H1 (cell line): ENCODE measurements at regions not wholly inside any gene's neighbourhood (a gene's known extent, or its start where the extent isn't known, plus 50 kb on each side); places are given as distances from the start of the nearest gene placed in this dataset.

Experiments
- CTCF ChIA-PET: fragments of 300-600 bp; sonication (Branson Sonifier 250); formaldehyde crosslinking; loops from one replicate; lab custom pipeline; 2021; ENCODE audit not compliant: partially characterized antibody; lab: Charles Lee
- POLR2A ChIA-PET: fragments of 300-600 bp; sonication (Branson Sonifier 250); formaldehyde crosslinking; loops from one replicate; lab custom pipeline; 2021; ENCODE audit warnings: inconsistent platforms; ENCODE audit not compliant: partially characterized antibody; lab: Charles Lee
- DNase-seq, 2 experiments: peaks; one replicate each; pipeline versions ENCODE4 v3.0.0 to v3.0.0-alpha.2; 2010 to 2022; ENCODE audit warnings: low spot score in 2 of 2, low read depth in 1 of 2, mixed read lengths in 1 of 2
- FAIRE-seq: peaks from 2 replicates; lab custom pipeline; 2011; peaks lifted over from hg19 to GRCh38; lab: Jason Lieb, UNC
- H2AFZ ChIP-seq: 2 replicates; pipeline ENCODE4 v1.8.1; 2012; ENCODE audit warnings: low read length, inconsistent platforms
- H2AK5ac ChIP-seq: 2 replicates; pipeline ENCODE4 v1.6.1; 2013; ENCODE audit warnings: low read depth, low read length
- H2BK120ac ChIP-seq: replicated peaks from 2 replicates; pipeline ENCODE3; 2013; ENCODE audit warnings: low read depth, low read length, inconsistent platforms
- H2BK12ac ChIP-seq: 2 replicates; pipeline ENCODE4 v1.6.1; 2013; ENCODE audit warnings: low read depth, low read length
- H2BK15ac ChIP-seq: 2 replicates; pipeline ENCODE4 v1.6.1; 2013; ENCODE audit warnings: low read length
- H2BK20ac ChIP-seq: 2 replicates; pipeline ENCODE4 v1.6.1; 2013; ENCODE audit warnings: low read length
- H2BK5ac ChIP-seq: 2 replicates; pipeline ENCODE4 v1.6.1; 2013; ENCODE audit warnings: low read depth, low read length
- H3K14ac ChIP-seq: 2 replicates; pipeline ENCODE4 v1.6.1; 2013; ENCODE audit warnings: inconsistent platforms; ENCODE audit not compliant: insufficient read length
- H3K18ac ChIP-seq: 2 replicates; pipeline ENCODE4 v1.6.1; 2013; ENCODE audit warnings: low read length; ENCODE audit errors: extremely low read depth
- H3K23ac ChIP-seq: 2 replicates; pipeline ENCODE4 v1.6.1; 2013; ENCODE audit warnings: inconsistent platforms; ENCODE audit not compliant: insufficient read length
- H3K23me2 ChIP-seq: 2 replicates; pipeline ENCODE4 v1.6.1; 2013; ENCODE audit warnings: low read depth, low read length
- H3K27ac ChIP-seq: 2 replicates; pipeline ENCODE4 v1.6.1; 2011; ENCODE audit warnings: low read depth, low read length, inconsistent platforms
- H3K27me3 ChIP-seq, 4 experiments: replicated peaks in 1 of 4; 1 replicate in 1 of 4; 2 replicates in 3 of 4; pipeline versions ENCODE4 v1.6.1 to v1.8.1; 2011 to 2013; ENCODE audit warnings: low read length in 3 of 4, mild to moderate bottlenecking in 3 of 4, inconsistent platforms in 2 of 4, mixed read lengths in 2 of 4, moderate library complexity in 1 of 4; ENCODE audit not compliant: control insufficient read depth in 3 of 4, insufficient read depth in 3 of 4; ENCODE audit errors: extremely low read depth in 1 of 4
- H3K36me3 ChIP-seq, 4 experiments: 2 replicates each; pipeline versions ENCODE4 v1.6.1 to v1.8.1; 2011 to 2013; ENCODE audit warnings: mild to moderate bottlenecking in 4 of 4, low read length in 3 of 4, moderate library complexity in 2 of 4, control low read depth in 1 of 4, inconsistent platforms in 1 of 4; ENCODE audit not compliant: insufficient read depth in 4 of 4, control insufficient read depth in 2 of 4
- H3K4ac ChIP-seq: replicated peaks from 2 replicates; pipeline ENCODE3; 2013; ENCODE audit warnings: low read length, low read depth, mixed read lengths, inconsistent platforms; ENCODE audit not compliant: insufficient read length
- H3K4me1 ChIP-seq, 4 experiments: replicated peaks in 1 of 4; 1 replicate in 1 of 4; 2 replicates in 3 of 4; pipeline versions ENCODE4 v1.6.1 to v1.8.1; 2011 to 2013; ENCODE audit warnings: low read length in 3 of 4, inconsistent platforms in 2 of 4, mixed read lengths in 1 of 4; ENCODE audit not compliant: insufficient read depth in 4 of 4, control insufficient read depth in 3 of 4
- H3K4me2 ChIP-seq, 2 experiments: 2 replicates each; pipeline versions ENCODE4 v1.6.1 to v1.8.1; 2011 to 2013; ENCODE audit warnings: low read depth in 2 of 2, low read length in 2 of 2, control low read depth in 1 of 2, inconsistent platforms in 1 of 2, mild to moderate bottlenecking in 1 of 2; ENCODE audit not compliant: insufficient read depth in 1 of 2
- H3K4me3 ChIP-seq, 4 experiments: fragments of 200-600, 300-600 bp in 1 of 4; sonication (generic), shearing (Covaris generic), sonication (Bioruptor Twin) in 1 of 4; 2 replicates each; pipeline versions ENCODE4 v1.5.1 to v1.8.1; 2011 to 2016; ENCODE audit warnings: low read length in 4 of 4, low read depth in 3 of 4, control low read depth in 2 of 4, inconsistent platforms in 2 of 4, mild to moderate bottlenecking in 2 of 4, mixed read lengths in 1 of 4, moderate library complexity in 1 of 4; ENCODE audit not compliant: insufficient read depth in 2 of 4; ENCODE audit errors: extremely low read depth in 1 of 4
- H3K56ac ChIP-seq: replicated peaks from 2 replicates; pipeline ENCODE3; 2013; ENCODE audit warnings: low read depth, mild to moderate bottlenecking, mixed read lengths, low read length, inconsistent platforms; ENCODE audit not compliant: insufficient read length
- H3K79me1 ChIP-seq: 2 replicates; pipeline ENCODE4 v1.6.1; 2013; ENCODE audit warnings: low read depth, low read length, control low read depth
- H3K79me2 ChIP-seq, 2 experiments: 2 replicates each; pipeline versions ENCODE4 v1.6.1 to v1.8.1; 2012 to 2013; ENCODE audit warnings: low read length in 2 of 2, mild to moderate bottlenecking in 2 of 2, inconsistent platforms in 1 of 2; ENCODE audit not compliant: insufficient read depth in 2 of 2, control insufficient read depth in 1 of 2
- H3K9ac ChIP-seq, 4 experiments: replicated peaks in 1 of 4; 1 replicate in 1 of 4; 2 replicates in 3 of 4; pipeline versions ENCODE4 v1.6.1 to v1.8.1; 2011 to 2013; ENCODE audit warnings: low read depth in 3 of 4, low read length in 3 of 4, control low read depth in 2 of 4, mild to moderate bottlenecking in 2 of 4, moderate library complexity in 2 of 4, inconsistent platforms in 1 of 4; ENCODE audit errors: extremely low read depth in 1 of 4
- H3K9me3 ChIP-seq, 2 experiments: 2 replicates each; pipeline versions ENCODE4 v1.6.1 to v1.8.1; 2012 to 2013; ENCODE audit warnings: mild to moderate bottlenecking in 2 of 2, moderate library complexity in 2 of 2, control low read depth in 1 of 2, inconsistent platforms in 1 of 2, low read depth in 1 of 2, low read length in 1 of 2, mixed read lengths in 1 of 2; ENCODE audit not compliant: insufficient read depth in 2 of 2
- H4K20me1 ChIP-seq, 2 experiments: replicated peaks in 1 of 2; 2 replicates each; pipeline versions ENCODE3 to v1.8.1; 2011 to 2013; ENCODE audit warnings: inconsistent platforms in 2 of 2, low read length in 2 of 2, mild to moderate bottlenecking in 1 of 2; ENCODE audit not compliant: insufficient read depth in 2 of 2, control insufficient read depth in 1 of 2
- H4K5ac ChIP-seq: 2 replicates; pipeline ENCODE4 v1.6.1; 2013; ENCODE audit warnings: low read length, low read depth, mixed read lengths, inconsistent platforms; ENCODE audit not compliant: insufficient read length
- H4K8ac ChIP-seq: 2 replicates; pipeline ENCODE4 v1.8.0; 2013; ENCODE audit warnings: mild to moderate bottlenecking, moderate library complexity, low read length, inconsistent platforms; ENCODE audit not compliant: insufficient read depth; ENCODE audit errors: extremely low read depth
- H4K91ac ChIP-seq: replicated peaks from 2 replicates; pipeline ENCODE3; 2013; ENCODE audit warnings: low read length, mixed read lengths, inconsistent platforms; ENCODE audit not compliant: insufficient read length
- ASH2L ChIP-seq: fragments of 200-600, 300-600 bp; sonication (generic); IDR thresholded peaks from one replicate; pipeline ENCODE4 v1.7.1; 2017; ENCODE audit warnings: low read length
- CEBPB ChIP-seq: IDR thresholded peaks from 2 replicates; pipeline ENCODE4 v1.6.1; 2012; ENCODE audit warnings: low read depth, low read length
- CHD1 ChIP-seq: IDR thresholded peaks from 2 replicates; pipeline ENCODE4 v1.6.1; 2012; ENCODE audit warnings: low read depth, low read length, improper control_type of control experiment
- HDAC2 ChIP-seq, 2 experiments: fragments of 300-600 bp in 1 of 2; sonication (generic) in 1 of 2; IDR thresholded peaks; 2 replicates each; pipeline ENCODE4 v1.6.1; 2011 to 2012; ENCODE audit warnings: low read depth in 2 of 2, low read length in 2 of 2, mild to moderate bottlenecking in 2 of 2, moderate library complexity in 2 of 2, borderline replicate concordance in 1 of 2, inconsistent platforms in 1 of 2
- JUND ChIP-seq: IDR thresholded peaks from 2 replicates; pipeline ENCODE4 v1.6.1; 2011; ENCODE audit warnings: mild to moderate bottlenecking, improper control_type of control experiment, low read length
- KDM5A ChIP-seq: fragments of 200-600 bp; IDR thresholded peaks from 2 replicates; pipeline ENCODE4 v1.7.1; 2012; ENCODE audit warnings: mild to moderate bottlenecking, low read length, inconsistent platforms, mixed read lengths
- NRF1 ChIP-seq: IDR thresholded peaks from 2 replicates; pipeline ENCODE4 v1.6.1; 2011; ENCODE audit warnings: mild to moderate bottlenecking, low read depth, low read length, improper control_type of control experiment
- POLR2A ChIP-seq, 2 experiments: IDR thresholded peaks; 1 replicate in 1 of 2; 2 replicates in 1 of 2; pipeline ENCODE4 v1.6.1; 2011; ENCODE audit warnings: low read depth in 2 of 2, low read length in 2 of 2, mild to moderate bottlenecking in 2 of 2; ENCODE audit errors: control extremely low read depth in 1 of 2
- RAD21 ChIP-seq, 2 experiments: IDR thresholded peaks in 1 of 2; conservative IDR thresholded peaks in 1 of 2; 2 replicates each; pipeline ENCODE4 v1.6.1; 2011; ENCODE audit warnings: low read depth in 2 of 2, low read length in 2 of 2, improper control_type of control experiment in 1 of 2, inconsistent platforms in 1 of 2, mild to moderate bottlenecking in 1 of 2, moderate library complexity in 1 of 2
- WGBS, 2 experiments: shearing (Covaris generic) in 1 of 2; methylation state at CpG; one replicate each; pipeline versions ENCODE4 v1.1.6 to v1.1.7; 2013 to 2015; ENCODE audit warnings: low lambda C conversion rate in 2 of 2, mixed read lengths in 2 of 2, inconsistent platforms in 1 of 2, low coverage in 1 of 2, missing lambda C conversion rate in 1 of 2; ENCODE audit not compliant: insufficient replicate concordance in 2 of 2, insufficient coverage in 1 of 2, insufficient read length in 1 of 2; ENCODE audit errors: extremely low coverage in 1 of 2, missing lambda C conversion rate in 1 of 2; 5-methylcytosine and 5-hydroxymethylcytosine counted together
- TF ChIP-seq, protein P1 (sequence below): IDR thresholded peaks from 2 replicates; pipeline ENCODE4 v1.6.1; 2012; ENCODE audit warnings: low read length, inconsistent platforms

GRCh38 chr7:119556436-119556835 is 716.5 kb upstream of the KCND2 start:
- no peak overlapping the region for H3K18ac ChIP-seq
- TF ChIP-seq, protein P1, sequence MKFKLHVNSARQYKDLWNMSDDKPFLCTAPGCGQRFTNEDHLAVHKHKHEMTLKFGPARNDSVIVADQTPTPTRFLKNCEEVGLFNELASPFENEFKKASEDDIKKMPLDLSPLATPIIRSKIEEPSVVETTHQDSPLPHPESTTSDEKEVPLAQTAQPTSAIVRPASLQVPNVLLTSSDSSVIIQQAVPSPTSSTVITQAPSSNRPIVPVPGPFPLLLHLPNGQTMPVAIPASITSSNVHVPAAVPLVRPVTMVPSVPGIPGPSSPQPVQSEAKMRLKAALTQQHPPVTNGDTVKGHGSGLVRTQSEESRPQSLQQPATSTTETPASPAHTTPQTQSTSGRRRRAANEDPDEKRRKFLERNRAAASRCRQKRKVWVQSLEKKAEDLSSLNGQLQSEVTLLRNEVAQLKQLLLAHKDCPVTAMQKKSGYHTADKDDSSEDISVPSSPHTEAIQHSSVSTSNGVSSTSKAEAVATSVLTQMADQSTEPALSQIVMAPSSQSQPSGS = no peak
- TF ChIP-seq ASH2L = no peak
- no peak for TF ChIP-seq KDM5A
- no peak for TF ChIP-seq JUND
- no peak for TF ChIP-seq CEBPB
- TF ChIP-seq NRF1 = no peak
- TF ChIP-seq RAD21 (IDR thresholded peaks at IDR 0.05 in 1 of 2, conservative IDR thresholded peaks at IDR 0.05 in 1 of 2; ENCODE audit: low read depth in 2 of 2, low read length in 2 of 2) = no peak
- no peak for TF ChIP-seq CHD1
- no peak for TF ChIP-seq HDAC2 (IDR thresholded peaks at IDR 0.05; ENCODE audit: borderline replicate concordance in 1 of 2, low read depth in 2 of 2, low read length in 2 of 2)
- no peak for TF ChIP-seq POLR2A (IDR thresholded peaks at IDR 0.05; ENCODE audit: control extremely low read depth in 1 of 2, low read depth in 2 of 2, low read length in 2 of 2)
- H3K27me3 ChIP-seq = no peaks in the 10 kb centered on the region
- no peak overlapping the region for H2BK5ac ChIP-seq
- no peaks in the 10 kb centered on the region for H3K79me1 ChIP-seq
- H2BK15ac ChIP-seq = no peak overlapping the region
- no peak overlapping the region for H3K4ac ChIP-seq
- FAIRE-seq (no peak), DNase-seq (no peak)
- H3K4me3 ChIP-seq = no peak overlapping the region
- H3K79me2 ChIP-seq = no peaks in the 10 kb centered on the region
- no peak overlapping the region for H2BK20ac ChIP-seq
- no peak overlapping the region for H4K8ac ChIP-seq
- H3K14ac ChIP-seq = no peak overlapping the region
- H4K20me1 ChIP-seq = no peaks in the 10 kb centered on the region
- no peaks in the 10 kb centered on the region for H3K9me3 ChIP-seq
- H3K36me3 ChIP-seq = no peaks in the 10 kb centered on the region
- no peak overlapping the region for H3K9ac ChIP-seq
- H3K23ac ChIP-seq = no peak overlapping the region
- H2BK12ac ChIP-seq = no peak overlapping the region
- no peak overlapping the region for H2AFZ ChIP-seq
- no peak overlapping the region for H3K56ac ChIP-seq
- no peak overlapping the region for H3K4me2 ChIP-seq
- WGBS, 2 experiments = 100% methylated on average over 2 of the region's 2 CpGs; no CpG with 5 or more reads in 1 of the 2 experiments
- ChIA-PET POLR2A (no interaction called here), CTCF (interaction anchor here (0.7 kb wide), 1 partner anchor 74 kb away, joined by 3 read pairs; no protein-coding TSS in a partner anchor)
- H2BK120ac ChIP-seq = no peak overlapping the region
- H4K5ac ChIP-seq = no peak overlapping the region
- no peak overlapping the region for H4K91ac ChIP-seq
- H2AK5ac ChIP-seq = no peak overlapping the region
- H3K27ac ChIP-seq = no peak overlapping the region
- no peaks in the 10 kb centered on the region for H3K4me1 ChIP-seq
- no peaks in the 10 kb centered on the region for H3K23me2 ChIP-seq
